SHP77 treated with DMSO at 0.1 percent for 48 hours (cell line): ENCODE measurements at regions not wholly inside any gene's neighbourhood (a gene's known extent, or its start where the extent isn't known, plus 50 kb on each side); places are given as distances from the start of the nearest gene placed in this dataset.
"Not testable (repeated sequence)": the region's sequence is repeated elsewhere in the genome, so short reads cannot be mapped to it uniquely, and the experiment has no call there.

Source experiments
- DNase-seq: peaks from one replicate; lab custom pipeline; 2025; lab: John Stamatoyannopoulos, UW

DNA sequence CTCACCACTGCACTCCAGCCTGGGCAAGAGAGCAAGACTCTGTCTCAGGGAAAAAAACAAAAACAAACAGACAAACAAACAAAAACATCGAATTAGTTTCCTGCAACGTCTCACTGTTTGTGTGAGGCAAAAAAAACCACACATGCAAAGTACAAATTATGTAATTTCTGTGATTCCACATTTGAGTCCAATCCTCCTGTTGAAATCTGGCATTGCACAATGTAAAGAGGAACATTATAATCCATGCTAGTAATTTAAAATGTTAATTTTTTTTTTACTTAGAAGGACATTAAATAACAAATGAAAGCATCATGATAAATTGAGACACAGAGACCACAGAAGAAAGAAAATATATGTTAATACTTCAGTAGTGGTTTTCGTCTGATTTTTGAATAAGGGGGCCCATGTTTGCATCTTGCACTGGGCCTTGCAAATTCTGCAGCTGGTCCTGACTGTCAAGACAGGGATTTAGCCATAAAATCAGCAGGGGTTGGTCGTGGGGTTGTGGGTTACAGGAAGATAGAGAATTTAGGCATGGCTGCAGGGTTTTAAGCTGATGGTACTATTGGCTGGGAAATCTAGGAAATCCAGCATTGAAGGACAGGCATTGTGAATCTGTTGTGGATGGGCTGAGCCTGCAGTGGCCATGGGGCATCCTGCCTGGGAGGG lies 102.6 kb upstream of the ALDH3B2 start:
- DNase-seq: no peak

DNA sequence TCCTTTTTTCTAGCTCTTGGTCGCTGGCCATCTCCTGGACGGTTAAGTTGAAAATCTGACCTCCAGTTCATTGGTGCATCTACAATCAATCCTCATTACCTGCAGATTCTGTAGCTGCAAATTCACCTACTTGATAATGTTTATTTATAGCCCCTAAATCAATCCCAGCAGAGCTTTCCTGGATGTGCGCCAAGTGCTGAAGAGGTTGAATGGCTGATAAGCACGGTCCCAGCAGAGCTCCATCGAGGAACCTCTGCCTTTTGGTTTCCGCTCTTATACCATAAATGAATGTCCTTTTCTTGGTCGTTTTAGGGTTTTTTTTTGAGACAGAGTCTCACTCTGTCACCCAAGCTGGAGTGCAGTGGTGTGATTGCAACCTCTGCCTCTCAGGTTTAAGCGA lies 99.8 kb upstream of the ALDH3B2 start:
- not testable (repeated sequence) for DNase-seq

DNA sequence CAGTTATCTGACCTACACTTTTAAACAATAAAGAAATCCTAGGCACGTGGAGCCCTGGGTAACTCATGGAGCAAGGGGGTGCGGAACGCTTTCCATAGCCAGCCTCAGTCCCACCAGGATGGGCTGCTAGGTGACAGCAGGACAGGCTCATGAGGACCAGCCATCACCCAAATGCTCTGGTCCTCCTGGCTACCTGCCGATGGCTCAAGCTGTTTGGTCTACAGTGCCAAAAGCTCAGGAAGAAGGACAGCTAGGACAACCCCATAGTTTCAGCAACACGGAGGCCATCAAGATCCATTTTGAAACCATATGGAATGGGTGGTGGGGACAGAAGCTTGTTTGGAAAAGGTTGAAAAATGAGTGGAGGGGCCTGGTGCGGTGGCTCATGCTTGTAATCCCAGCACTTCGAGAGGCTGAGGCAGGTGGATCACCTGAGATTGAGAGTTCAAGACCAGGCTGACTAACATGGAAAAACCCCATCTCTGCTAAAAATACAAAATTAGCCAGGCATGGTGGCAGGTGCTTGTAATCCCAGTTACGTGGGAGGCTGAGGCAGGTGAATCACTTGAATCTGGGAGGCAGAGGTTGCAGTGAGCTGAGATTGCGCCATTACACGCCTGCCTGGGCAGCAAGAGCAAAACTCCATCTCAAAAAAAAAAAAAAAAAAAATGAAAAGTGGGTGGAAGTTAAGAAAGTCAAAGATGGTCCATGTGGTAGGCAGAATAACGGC lies 93.7 kb upstream of the ALDH3B2 start:
- not testable (repeated sequence) for DNase-seq

DNA sequence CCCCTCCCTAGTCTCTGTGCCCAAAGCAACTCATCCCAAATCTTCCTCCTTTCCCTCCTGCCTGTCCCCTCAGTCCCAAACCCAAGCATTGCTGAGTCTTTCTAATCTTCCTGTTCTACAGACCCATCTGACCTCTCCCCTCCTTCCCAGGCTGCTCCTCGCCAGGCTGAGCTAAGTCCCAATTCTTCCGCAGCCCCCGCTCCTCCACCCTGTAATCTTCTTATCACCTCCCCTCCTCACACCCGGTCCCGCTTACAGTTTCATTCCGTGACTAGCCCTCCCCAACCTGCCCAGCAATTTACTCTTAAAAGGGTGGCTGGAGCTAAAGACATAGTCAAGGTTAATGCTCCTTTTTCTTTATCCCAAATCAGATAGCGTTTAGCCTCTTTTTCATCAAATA lies 86.8 kb upstream of the ALDH3B2 start:
- not testable (repeated sequence) for DNase-seq

DNA sequence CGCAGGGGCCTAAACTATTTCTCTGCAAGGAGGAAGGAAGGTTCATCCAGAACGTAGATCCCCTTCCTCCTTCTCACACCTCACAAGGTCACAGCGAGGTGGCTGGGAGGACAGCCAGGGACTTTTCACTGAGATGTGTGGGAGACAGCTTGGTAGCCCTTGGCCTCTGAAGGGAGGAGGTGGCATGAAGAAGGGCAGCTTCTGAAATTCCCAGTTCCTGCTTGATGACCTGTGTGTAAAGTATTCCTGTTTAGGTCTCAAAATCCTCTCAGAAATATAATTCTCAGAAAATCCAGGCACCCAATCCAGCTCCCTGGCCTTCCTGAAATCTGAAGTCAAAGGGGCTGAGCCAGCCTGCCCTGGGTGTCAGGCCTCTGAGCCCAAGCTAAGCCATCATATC lies 84.9 kb upstream of the ALDH3B2 start:
- DNase-seq: not testable (repeated sequence)

DNA sequence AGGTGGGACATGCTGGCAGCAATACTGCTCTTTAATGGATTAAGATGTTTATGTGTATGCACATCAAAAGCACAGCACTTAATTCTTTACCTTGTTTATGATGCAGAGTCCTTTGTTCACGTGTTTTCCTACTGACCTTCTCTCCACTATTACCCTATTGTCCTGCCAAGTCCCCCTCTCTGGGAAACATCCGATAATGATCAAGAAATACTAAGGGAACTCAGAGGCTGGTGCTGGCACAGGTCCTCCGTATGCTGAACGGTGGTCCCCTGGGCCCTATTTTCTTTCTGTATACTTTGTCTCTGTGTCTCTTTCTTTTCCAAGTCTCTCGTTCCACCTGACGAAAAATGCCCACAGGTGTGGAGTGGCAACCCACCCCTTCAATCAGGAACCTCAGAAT lies 84.0 kb upstream of the ALDH3B2 start:
- DNase-seq: not testable (repeated sequence)

DNA sequence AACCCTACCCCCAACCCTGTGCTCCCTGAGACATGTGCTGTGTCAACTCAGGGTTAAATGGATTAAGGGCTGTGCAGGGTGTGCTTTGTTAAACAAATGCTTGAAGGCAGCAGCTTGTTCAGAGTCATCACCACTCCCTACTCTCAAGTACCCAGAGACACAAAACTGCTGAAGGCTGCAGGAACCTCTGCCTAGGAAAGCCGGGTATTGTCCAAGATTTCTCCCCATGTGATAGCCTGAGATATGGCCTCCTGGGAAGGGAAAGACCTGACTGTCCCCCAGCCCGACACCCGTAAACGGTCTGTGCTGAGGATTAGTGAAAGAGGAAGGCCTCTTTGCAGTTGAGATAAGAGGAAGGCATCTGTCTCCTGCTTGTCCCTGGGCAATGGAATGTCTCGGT lies 83.6 kb upstream of the ALDH3B2 start:
- DNase-seq: not testable (repeated sequence)

DNA sequence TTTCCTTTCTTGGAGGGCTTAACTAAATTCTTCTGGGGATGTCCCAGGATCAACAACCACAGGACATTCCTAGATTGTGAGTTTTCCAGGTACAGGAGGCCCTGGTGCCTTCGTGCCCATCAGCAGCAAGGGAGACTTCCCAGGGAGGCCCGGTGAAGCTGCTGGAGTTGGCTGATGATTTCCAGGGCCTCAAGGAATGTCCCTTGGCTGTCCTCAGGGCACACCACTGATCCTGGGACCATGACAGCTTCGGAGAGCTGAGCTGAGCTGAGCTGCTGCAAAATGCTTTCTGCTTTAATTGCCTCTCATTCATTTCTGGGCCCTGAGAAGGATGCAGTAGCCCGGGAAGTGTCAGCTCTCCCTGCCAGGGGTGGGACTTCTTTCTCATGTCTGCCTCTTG lies 79.4 kb upstream of the ALDH3B2 start:
- DNase-seq: not testable (repeated sequence)

DNA sequence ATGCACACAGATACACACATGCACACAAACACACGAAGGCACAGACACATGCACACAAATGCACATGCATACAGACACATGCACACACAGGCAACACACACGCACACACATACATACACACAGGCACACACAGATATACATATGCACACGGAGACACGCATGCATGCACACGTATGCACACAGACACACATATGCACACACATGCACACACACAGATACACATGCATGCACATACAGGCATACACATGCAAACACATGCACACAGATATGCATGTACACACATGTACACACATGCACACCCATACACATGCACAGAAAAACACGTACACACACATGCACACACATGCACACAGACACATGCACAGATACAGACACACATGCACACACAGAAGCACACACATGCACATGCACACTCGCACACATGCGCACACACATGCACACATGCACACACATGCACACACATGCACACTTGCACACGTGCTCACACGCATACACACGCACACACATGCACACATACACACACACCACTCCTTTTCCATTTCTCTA lies 70.8 kb upstream of the ALDH3B2 start:
- no peak for DNase-seq

DNA sequence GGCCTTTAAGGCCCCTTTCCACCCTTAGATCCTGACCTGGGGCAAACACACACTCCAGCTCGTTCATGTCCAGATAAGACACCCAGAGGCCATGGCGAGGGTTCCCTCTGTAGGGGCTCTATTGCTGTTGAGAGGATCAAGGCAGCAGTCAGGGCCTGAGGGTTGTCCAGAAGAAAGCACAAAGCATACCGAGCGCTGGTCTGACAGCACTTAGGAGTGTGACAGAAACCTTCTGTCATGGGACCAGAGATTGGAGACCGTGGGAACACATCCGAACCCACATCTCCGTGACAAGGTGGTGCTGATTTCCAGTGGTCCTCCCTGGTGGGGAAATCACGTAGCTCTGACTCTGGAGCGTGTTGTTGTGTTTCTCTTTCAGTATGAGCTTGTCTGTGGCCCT lies 69.8 kb upstream of the ALDH3B2 start:
- not testable (repeated sequence) for DNase-seq

DNA sequence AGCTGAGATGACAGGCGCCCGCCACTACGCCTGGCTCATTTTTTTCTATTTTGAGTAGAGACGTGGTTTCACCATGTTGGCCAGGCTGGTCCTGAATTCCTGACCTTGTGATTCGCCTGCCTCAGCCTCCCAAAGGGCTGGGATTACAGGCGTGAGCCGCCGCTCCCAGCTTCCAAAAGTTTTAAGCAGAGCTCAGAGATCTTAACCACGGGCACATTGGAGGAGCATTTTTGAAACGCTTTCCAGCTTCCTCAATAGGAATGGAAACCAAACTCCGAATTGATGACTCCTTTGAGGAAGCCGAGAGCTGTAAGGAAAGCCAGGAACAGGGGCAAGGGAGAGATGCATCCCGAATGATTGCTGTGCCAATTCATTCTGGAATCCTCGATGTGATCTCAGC lies 63.8 kb upstream of the ALDH3B2 start:
- not testable (repeated sequence) for DNase-seq

DNA sequence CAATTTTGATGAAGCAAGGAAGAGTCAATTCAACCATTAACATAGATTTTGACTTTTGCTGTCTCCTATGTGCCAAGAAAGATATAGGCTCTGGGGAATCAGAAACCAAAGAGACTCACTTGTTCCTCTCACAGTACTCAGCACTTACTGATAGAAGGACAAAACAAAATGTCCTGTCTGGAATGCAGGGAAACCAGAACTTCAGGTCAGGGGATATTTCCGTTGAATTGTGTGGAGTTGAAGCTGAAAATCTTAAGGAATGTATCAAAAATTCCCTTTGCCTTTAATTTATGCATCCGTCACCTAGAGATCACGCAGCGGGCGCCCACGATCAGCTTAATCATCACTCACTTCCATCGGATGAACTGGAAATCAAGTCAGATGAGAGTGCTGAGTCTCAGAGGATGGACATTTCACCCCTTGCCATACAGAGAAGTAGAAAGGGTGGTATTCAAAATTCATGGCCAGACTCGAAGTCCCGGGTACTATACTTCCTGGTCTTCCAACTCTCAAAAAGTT lies 63.2 kb upstream of the ALDH3B2 start:
- DNase-seq: not testable (repeated sequence)

DNA sequence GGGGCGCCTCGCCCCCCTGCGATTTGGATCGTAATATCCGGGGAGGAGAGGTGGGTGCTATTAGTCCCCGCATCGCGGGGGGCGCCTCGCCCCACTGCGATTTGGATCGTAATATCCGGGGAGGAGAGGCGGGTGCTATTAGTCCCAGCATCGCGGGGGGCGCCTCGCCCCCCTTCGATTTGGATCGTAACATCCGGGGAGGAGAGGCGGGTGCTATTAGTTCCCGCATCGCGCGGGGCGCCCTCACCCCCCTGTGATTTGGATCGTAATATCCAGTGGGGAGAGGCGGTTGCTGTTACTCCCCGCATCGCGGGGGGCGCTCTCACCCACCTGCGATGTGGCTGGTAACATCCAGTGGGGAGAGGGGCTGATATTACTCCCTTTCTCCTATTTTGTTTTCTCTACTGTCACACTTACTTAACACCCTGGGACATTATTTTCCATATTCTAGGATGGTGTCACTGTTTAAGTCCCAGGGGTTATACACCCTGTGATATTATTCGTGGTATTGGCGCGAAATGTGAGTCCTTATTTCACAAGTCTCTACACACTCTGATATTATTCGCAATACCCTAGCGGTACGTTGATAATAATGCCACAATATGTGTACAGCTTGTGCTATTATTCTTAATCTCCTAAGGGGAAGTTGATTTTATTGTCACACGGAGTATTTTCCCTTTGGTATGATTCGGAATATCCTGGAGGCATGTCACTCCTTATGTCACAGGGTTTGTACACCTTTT lies 57.8 kb upstream of the ALDH3B2 start:
- no peak for DNase-seq

DNA sequence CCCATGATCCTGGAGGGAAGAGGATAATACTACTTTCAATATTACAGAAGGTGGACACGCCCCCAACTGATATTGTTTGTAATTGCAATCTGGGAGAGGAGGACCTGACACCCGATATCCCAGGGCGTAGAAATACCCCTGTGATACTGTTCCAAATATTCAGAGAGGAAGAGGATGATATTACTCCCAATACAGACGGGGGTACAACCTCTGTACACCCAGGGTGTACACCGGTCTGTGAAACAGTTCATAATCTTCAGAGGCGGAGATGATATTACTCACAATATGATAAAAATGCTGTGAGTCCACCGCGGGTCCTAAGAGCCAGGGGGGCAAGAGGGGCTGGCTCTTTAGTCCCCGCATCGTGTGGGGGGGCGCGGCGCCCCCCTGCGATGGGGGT lies 57.2 kb upstream of the ALDH3B2 start:
- no peak for DNase-seq

DNA sequence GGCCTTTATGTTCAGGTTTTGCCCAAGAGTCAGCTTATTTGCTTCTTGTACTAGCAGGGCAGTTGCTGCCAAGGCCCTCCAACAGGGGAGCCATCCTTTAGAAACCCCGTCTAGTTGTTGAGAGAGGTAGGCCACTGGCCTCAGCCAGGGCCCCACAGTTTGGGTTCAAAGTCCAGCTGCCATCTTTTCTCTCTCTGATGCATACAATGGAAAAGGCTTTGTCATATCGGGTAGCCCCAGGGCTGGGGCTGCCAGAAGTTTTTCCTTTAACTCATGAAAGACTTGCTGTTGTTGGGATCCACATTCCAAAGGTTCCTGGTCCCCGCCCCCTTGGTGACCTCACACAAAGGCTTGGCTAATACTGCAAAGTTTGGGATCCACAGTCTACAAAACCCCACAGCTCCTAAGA lies 53.7 kb upstream of the ALDH3B2 start:
- not testable (repeated sequence) for DNase-seq

DNA sequence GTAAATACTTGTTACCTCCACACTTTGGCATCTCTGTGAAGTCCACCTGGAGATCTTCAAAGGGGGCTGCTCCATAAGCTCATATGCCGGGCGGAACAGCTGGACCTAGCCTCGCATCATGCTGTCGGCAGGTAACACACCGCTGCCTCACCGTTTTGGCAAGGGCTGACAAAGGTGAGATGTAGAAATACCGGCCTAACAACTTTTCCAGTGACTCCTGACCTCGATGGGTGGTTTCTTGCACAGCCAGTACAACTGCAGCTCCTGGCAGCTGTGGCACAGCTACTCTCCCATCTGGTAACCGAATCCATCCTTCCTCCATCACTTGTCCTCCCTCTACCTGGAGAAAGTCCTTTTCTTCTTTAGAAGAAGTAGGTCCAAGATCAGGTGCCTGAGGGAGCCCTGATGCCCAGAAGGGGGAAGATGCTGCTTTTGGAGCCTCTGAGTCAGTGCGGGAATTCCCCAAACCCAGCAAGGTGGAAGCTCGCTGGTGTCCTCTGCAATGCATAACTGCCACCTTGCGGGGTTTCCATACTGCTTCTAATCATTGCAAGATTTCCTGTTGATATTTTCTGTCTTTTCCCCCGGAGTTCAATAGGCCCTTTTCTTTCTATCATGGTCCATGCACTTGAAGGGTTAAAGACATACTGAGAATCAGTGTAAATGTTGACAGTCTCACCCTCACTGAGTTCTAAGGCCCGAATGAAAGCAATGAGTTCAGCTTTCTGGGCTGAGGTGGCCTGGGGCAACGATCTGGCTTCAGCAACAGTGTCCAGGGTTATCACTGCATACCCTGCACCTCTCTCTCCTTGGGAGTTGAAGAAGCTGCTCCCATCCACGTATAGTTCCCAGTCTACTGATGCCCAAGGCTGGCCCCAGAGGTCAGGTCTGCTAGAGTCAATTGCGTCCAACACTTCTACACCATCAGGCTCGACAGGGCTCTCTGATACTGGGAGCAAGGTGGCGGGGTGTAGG lies 52.9 kb upstream of the ALDH3B2 start:
- DNase-seq: not testable (repeated sequence)
